IMR-90 (cell line): ENCODE measurements at regions not wholly inside any gene's neighbourhood (a gene's known extent, or its start where the extent isn't known, plus 50 kb on each side); places are given as distances from the start of the nearest gene placed in this dataset.

Source experiments
- ATAC-seq: fragments of 200-7000 bp; cut with Tn5 transposase; 2 replicates; pipeline ENCODE4 v1.9.1; 2020; ENCODE audit warnings: low read depth, mild to moderate bottlenecking, moderate library complexity
- BruUV-seq: library from RNA; stranded (reverse); fragments of 400-500 nt; replicated peaks from 2 replicates; lab custom pipeline; 2021; lab: Mats Ljungman, UMichigan
- CTCF ChIA-PET: fragments of 300-600 bp; formaldehyde crosslinking; extraction: SDS; loops from one replicate; lab custom pipeline; 2021; ENCODE audit warnings: antibody characterized with exemption; lab: Yijun Ruan, JAX
- POLR2A ChIA-PET: fragments of 300-600 bp; sonication (Branson Sonifier 250); formaldehyde crosslinking; loops from one replicate; lab custom pipeline; 2022; ENCODE audit warnings: antibody characterized with exemption; ENCODE audit not compliant: unreplicated experiment; lab: Charles Lee
- DNase-seq: peaks from one replicate; pipeline ENCODE4 v3.0.0; 2013
- H2AFZ ChIP-seq: replicated peaks from 2 replicates; pipeline ENCODE3; 2013; ENCODE audit warnings: low read length, mild to moderate bottlenecking; ENCODE audit not compliant: poor library complexity
- H2AK5ac ChIP-seq: 2 replicates; pipeline ENCODE4 v1.6.1; 2013; ENCODE audit warnings: low read depth, low read length, inconsistent platforms
- H2AK9ac ChIP-seq: replicated peaks from 2 replicates; pipeline ENCODE3; 2013; ENCODE audit warnings: mild to moderate bottlenecking, low read depth, low read length, moderate library complexity; ENCODE audit not compliant: poor library complexity
- H2BK120ac ChIP-seq: 2 replicates; pipeline ENCODE4 v1.6.1; 2013; ENCODE audit warnings: low read depth, low read length, inconsistent platforms
- H2BK15ac ChIP-seq: 3 replicates; pipeline ENCODE4 v1.6.1; 2013; ENCODE audit warnings: low read depth, low read length, inconsistent platforms
- H2BK20ac ChIP-seq: 2 replicates; pipeline ENCODE4 v1.6.1; 2013; ENCODE audit warnings: low read depth, mild to moderate bottlenecking, inconsistent platforms, low read length, moderate library complexity
- H2BK5ac ChIP-seq: 2 replicates; pipeline ENCODE4 v1.6.1; 2013; ENCODE audit warnings: mild to moderate bottlenecking, low read depth, low read length, inconsistent platforms; ENCODE audit not compliant: poor library complexity, severe bottlenecking
- H3K14ac ChIP-seq: replicated peaks from 2 replicates; pipeline ENCODE4 v1.6.1; 2013; ENCODE audit warnings: low read depth, low read length, inconsistent platforms
- H3K18ac ChIP-seq: 2 replicates; pipeline ENCODE4 v1.6.1; 2013; ENCODE audit warnings: low read depth, low read length, control low read depth
- H3K23ac ChIP-seq: 2 replicates; pipeline ENCODE4 v1.6.1; 2013; ENCODE audit warnings: low read depth, low read length, inconsistent platforms
- H3K27ac ChIP-seq: 2 replicates; pipeline ENCODE4 v1.5.1; 2013; ENCODE audit warnings: mild to moderate bottlenecking, control low read depth, low read length; ENCODE audit not compliant: insufficient read depth
- H3K27me3 ChIP-seq: 2 replicates; pipeline ENCODE4 v1.6.1; 2013; ENCODE audit warnings: low read length; ENCODE audit not compliant: control insufficient read depth, insufficient read depth
- H3K36me3 ChIP-seq: 2 replicates; pipeline ENCODE4 v1.6.1; 2013; ENCODE audit warnings: low read length, mixed read lengths; ENCODE audit not compliant: control insufficient read depth, insufficient read depth
- H3K4ac ChIP-seq: 2 replicates; pipeline ENCODE4 v1.6.1; 2013; ENCODE audit warnings: low read depth, low read length, inconsistent platforms
- H3K4me1 ChIP-seq: 2 replicates; pipeline ENCODE4 v1.6.1; 2013; ENCODE audit warnings: low read length, mixed read lengths; ENCODE audit not compliant: control insufficient read depth, insufficient read depth
- H3K4me2 ChIP-seq: 2 replicates; pipeline ENCODE4 v1.6.1; 2013; ENCODE audit warnings: low read depth, mild to moderate bottlenecking, control low read depth, low read length, moderate library complexity
- H3K4me3 ChIP-seq: 2 replicates; pipeline ENCODE4 v1.5.1; 2013; ENCODE audit warnings: low read depth, mild to moderate bottlenecking, control low read depth, low read length, moderate library complexity; ENCODE audit not compliant: insufficient read depth
- H3K56ac ChIP-seq: 2 replicates; pipeline ENCODE4 v1.6.1; 2013; ENCODE audit warnings: low read length, inconsistent platforms; ENCODE audit not compliant: insufficient read depth; ENCODE audit errors: extremely low read depth
- H3K79me1 ChIP-seq, 2 experiments: 2 replicates each; pipeline ENCODE4 v1.6.1; 2013; ENCODE audit warnings: low read length in 2 of 2, inconsistent platforms in 1 of 2, low read depth in 1 of 2
- H3K9ac ChIP-seq: 2 replicates; pipeline ENCODE4 v1.6.1; 2013; ENCODE audit warnings: low read depth, low read length, control low read depth
- H3K9me1 ChIP-seq: 2 replicates; pipeline ENCODE4 v1.6.1; 2013; ENCODE audit warnings: low read length, inconsistent platforms; ENCODE audit not compliant: insufficient read depth
- H3K9me3 ChIP-seq: 2 replicates; pipeline ENCODE4 v1.6.1; 2013; ENCODE audit warnings: low read length; ENCODE audit not compliant: control insufficient read depth, insufficient read depth
- H4K20me1 ChIP-seq: 2 replicates; pipeline ENCODE4 v1.6.1; 2013; ENCODE audit warnings: low read length, inconsistent platforms; ENCODE audit not compliant: insufficient read depth
- H4K5ac ChIP-seq: 2 replicates; pipeline ENCODE4 v1.6.1; 2013; ENCODE audit warnings: mild to moderate bottlenecking, low read depth, low read length, control low read depth
- H4K8ac ChIP-seq, 2 experiments: 2 replicates each; pipeline ENCODE4 v1.6.1; 2013; ENCODE audit warnings: low read depth in 2 of 2, low read length in 2 of 2, control low read depth in 1 of 2, inconsistent platforms in 1 of 2
- H4K91ac ChIP-seq: 2 replicates; pipeline ENCODE4 v1.6.1; 2013; ENCODE audit warnings: low read depth, low read length, inconsistent platforms; ENCODE audit not compliant: insufficient read depth
- BHLHE40 ChIP-seq: fragments of 150-350 bp; IDR thresholded peaks from 2 replicates; pipeline ENCODE4 v1.6.1; 2016; ENCODE audit warnings: mild to moderate bottlenecking, low read depth, low read length
- CEBPB ChIP-seq: IDR thresholded peaks from 2 replicates; pipeline ENCODE4 v1.6.1; 2012; ENCODE audit warnings: low read depth, low read length, improper control_type of control experiment
- MAFK ChIP-seq: IDR thresholded peaks from 2 replicates; pipeline ENCODE4 v1.6.1; 2012; ENCODE audit warnings: low read depth, low read length, improper control_type of control experiment
- MAZ ChIP-seq: IDR thresholded peaks from 2 replicates; pipeline ENCODE4 v1.6.1; 2012; ENCODE audit warnings: low read depth, mild to moderate bottlenecking, low read length, improper control_type of control experiment, moderate library complexity, borderline replicate concordance
- RAD21 ChIP-seq: IDR thresholded peaks from 2 replicates; pipeline ENCODE4 v1.6.1; 2012; ENCODE audit warnings: low read length, improper control_type of control experiment
- RCOR1 ChIP-seq: IDR thresholded peaks from 2 replicates; pipeline ENCODE4 v1.6.1; 2012; ENCODE audit warnings: mild to moderate bottlenecking, low read length, improper control_type of control experiment; ENCODE audit not compliant: insufficient replicate concordance
- RFX5 ChIP-seq: IDR thresholded peaks from 2 replicates; pipeline ENCODE4 v1.8.0; 2012; ENCODE audit warnings: low read depth, mild to moderate bottlenecking, low read length, moderate library complexity
- SMC3 ChIP-seq: fragments of 150-350 bp; IDR thresholded peaks from 2 replicates; pipeline ENCODE4 v1.6.1; 2016; ENCODE audit warnings: low read depth, mild to moderate bottlenecking, antibody characterized with exemption, low read length, moderate library complexity
- WGBS, 2 experiments: methylation state at CpG; one replicate each; pipeline versions ENCODE4 v1.1.5 to v1.1.7; 2013; ENCODE audit warnings: missing lambda C conversion rate in 2 of 2; ENCODE audit not compliant: insufficient read length in 1 of 2; ENCODE audit errors: extremely low coverage in 2 of 2; 5-methylcytosine and 5-hydroxymethylcytosine counted together
- dilution Hi-C: fragments of 300-500 bp; cut with HindIII; formaldehyde crosslinking; loops from one replicate; pipeline ENCODE4 v1.14.3; 2018; ENCODE audit warnings: low sequenced_read_pairs; ENCODE audit not compliant: unreplicated experiment
- in situ Hi-C: fragments of 300-500 bp; cut with MboI; formaldehyde crosslinking; loops from 3 replicates; pipeline ENCODE4 v1.14.3; 2019; ENCODE audit warnings: low sequenced_read_pairs, inconsistent platforms, mixed read lengths
- intact Hi-C: fragments of 100-400 bp; cut with micrococcal nuclease; formaldehyde crosslinking; loops from 2 replicates; pipeline ENCODE4 v1.10.0; 2022
- TF ChIP-seq, protein P1 (sequence below): fragments of 150-350 bp; IDR thresholded peaks from 2 replicates; pipeline ENCODE4 v1.6.1; 2016; ENCODE audit warnings: low read depth, mild to moderate bottlenecking, low read length, moderate library complexity, borderline replicate concordance
- TF ChIP-seq, protein P2 (sequence below): conservative IDR thresholded peaks from 2 replicates; pipeline ENCODE4 v1.5.1; 2012; ENCODE audit warnings: mild to moderate bottlenecking, low read depth, low read length, improper control_type of control experiment

DNA sequence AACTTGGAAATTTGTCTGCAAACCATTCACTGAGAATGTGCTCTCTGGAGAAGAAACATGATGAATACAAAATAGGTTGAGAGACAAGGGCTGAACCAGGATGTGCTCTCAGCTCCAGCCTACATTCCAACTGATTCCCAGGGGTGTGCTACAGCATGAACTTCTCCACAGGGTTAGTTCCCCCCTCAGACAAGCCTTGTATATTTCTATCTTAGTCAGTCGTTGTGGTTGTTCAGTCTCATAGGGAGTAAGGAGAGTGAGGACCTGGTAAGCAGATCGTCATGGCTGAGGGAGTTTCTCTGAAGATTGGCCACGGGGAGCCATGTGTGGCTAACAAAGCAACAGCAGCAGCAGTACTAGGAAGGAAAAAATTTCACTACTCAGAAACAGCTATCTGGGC, 919.7 kb upstream of the CADM2 start:
- H3K9me3 ChIP-seq = no peaks in the 10 kb centered on the region
- intact Hi-C loops (no loop called here), dilution Hi-C loops (no loop called here), in situ Hi-C loops (no loop called here)
- no peak for ATAC-seq
- H3K27me3 ChIP-seq = no peaks in the 10 kb centered on the region
- no peak overlapping the region for H3K4ac ChIP-seq
- H2BK120ac ChIP-seq = no peak overlapping the region
- H3K4me3 ChIP-seq = no peak overlapping the region
- no peaks in the 10 kb centered on the region for H4K20me1 ChIP-seq
- H3K23ac ChIP-seq = no peak overlapping the region
- H3K9me1 ChIP-seq = no peaks in the 10 kb centered on the region
- no TSS peak for BruUV-seq
- no peak overlapping the region for H3K56ac ChIP-seq
- no peak overlapping the region for H3K14ac ChIP-seq
- no peak overlapping the region for H2AK5ac ChIP-seq
- no CpG with 5 or more reads among the region's 3 CpGs for WGBS, 2 experiments
- H4K5ac ChIP-seq = no peak overlapping the region
- H3K36me3 ChIP-seq = no peaks in the 10 kb centered on the region
- H3K9ac ChIP-seq = no peak overlapping the region
- TF ChIP-seq CEBPB (no peak), RCOR1 (no peak), RAD21 (no peak), BHLHE40 (no peak), SMC3 (no peak), RFX5 (no peak), MAFK (no peak), MAZ (no peak)
- TF ChIP-seq, protein P1, sequence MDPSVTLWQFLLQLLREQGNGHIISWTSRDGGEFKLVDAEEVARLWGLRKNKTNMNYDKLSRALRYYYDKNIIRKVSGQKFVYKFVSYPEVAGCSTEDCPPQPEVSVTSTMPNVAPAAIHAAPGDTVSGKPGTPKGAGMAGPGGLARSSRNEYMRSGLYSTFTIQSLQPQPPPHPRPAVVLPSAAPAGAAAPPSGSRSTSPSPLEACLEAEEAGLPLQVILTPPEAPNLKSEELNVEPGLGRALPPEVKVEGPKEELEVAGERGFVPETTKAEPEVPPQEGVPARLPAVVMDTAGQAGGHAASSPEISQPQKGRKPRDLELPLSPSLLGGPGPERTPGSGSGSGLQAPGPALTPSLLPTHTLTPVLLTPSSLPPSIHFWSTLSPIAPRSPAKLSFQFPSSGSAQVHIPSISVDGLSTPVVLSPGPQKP = no peak
- TF ChIP-seq, protein P2, sequence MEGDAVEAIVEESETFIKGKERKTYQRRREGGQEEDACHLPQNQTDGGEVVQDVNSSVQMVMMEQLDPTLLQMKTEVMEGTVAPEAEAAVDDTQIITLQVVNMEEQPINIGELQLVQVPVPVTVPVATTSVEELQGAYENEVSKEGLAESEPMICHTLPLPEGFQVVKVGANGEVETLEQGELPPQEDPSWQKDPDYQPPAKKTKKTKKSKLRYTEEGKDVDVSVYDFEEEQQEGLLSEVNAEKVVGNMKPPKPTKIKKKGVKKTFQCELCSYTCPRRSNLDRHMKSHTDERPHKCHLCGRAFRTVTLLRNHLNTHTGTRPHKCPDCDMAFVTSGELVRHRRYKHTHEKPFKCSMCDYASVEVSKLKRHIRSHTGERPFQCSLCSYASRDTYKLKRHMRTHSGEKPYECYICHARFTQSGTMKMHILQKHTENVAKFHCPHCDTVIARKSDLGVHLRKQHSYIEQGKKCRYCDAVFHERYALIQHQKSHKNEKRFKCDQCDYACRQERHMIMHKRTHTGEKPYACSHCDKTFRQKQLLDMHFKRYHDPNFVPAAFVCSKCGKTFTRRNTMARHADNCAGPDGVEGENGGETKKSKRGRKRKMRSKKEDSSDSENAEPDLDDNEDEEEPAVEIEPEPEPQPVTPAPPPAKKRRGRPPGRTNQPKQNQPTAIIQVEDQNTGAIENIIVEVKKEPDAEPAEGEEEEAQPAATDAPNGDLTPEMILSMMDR = no peak
- no peak for DNase-seq
- POLR2A ChIA-PET = no interaction called here
- H2BK15ac ChIP-seq = no peak overlapping the region
- no peak overlapping the region for H2AFZ ChIP-seq
- H2BK20ac ChIP-seq = no peak overlapping the region
- no peak overlapping the region for H2AK9ac ChIP-seq
- no peaks in the 10 kb centered on the region for H3K79me1 ChIP-seq
- CTCF ChIA-PET = no interaction called here
- H3K4me2 ChIP-seq = no peak overlapping the region
- no peak overlapping the region for H4K91ac ChIP-seq
- no peak overlapping the region for H3K18ac ChIP-seq
- no peak overlapping the region for H4K8ac ChIP-seq
- H2BK5ac ChIP-seq = no peak overlapping the region
- no peak overlapping the region for H3K27ac ChIP-seq
- no peaks in the 10 kb centered on the region for H3K4me1 ChIP-seq
